Liver (tissue), 8 donors: ENCODE measurements at regions not wholly inside any gene's neighbourhood (a gene's known extent, or its start where the extent isn't known, plus 50 kb on each side); places are given as distances from the start of the nearest gene placed in this dataset.

Experiments used
- DNase-seq: peaks from one replicate; pipeline ENCODE4 v3.0.0-alpha.2; 2017; ENCODE audit warnings: low spot score
- H3K27ac ChIP-seq, 2 donors: one replicate each; pipeline ENCODE4 v1.7.0; 2013; ENCODE audit warnings: inconsistent platforms in 2 of 2, low read length in 2 of 2, control low read depth in 1 of 2, low read depth in 1 of 2, mild to moderate bottlenecking in 1 of 2
- H3K27me3 ChIP-seq, 4 donors: one replicate each; pipeline versions ENCODE4 v1.6.1 to v1.7.0; 2013; ENCODE audit warnings: low read length in 3 of 4, inconsistent platforms in 1 of 4, mild to moderate bottlenecking in 1 of 4, moderate library complexity in 1 of 4; ENCODE audit not compliant: control insufficient read depth in 4 of 4, insufficient read depth in 4 of 4
- H3K36me3 ChIP-seq, 4 donors: one replicate each; pipeline versions ENCODE4 v1.6.1 to v1.7.0; 2013; ENCODE audit warnings: low read length in 3 of 4, mild to moderate bottlenecking in 3 of 4, low read depth in 1 of 4, moderate library complexity in 1 of 4; ENCODE audit not compliant: control insufficient read depth in 4 of 4, insufficient read depth in 3 of 4
- H3K4me1 ChIP-seq, 4 donors: one replicate each; pipeline versions ENCODE4 v1.6.1 to v1.7.0; 2013; ENCODE audit warnings: low read length in 3 of 4, mild to moderate bottlenecking in 3 of 4, moderate library complexity in 1 of 4; ENCODE audit not compliant: control insufficient read depth in 4 of 4, insufficient read depth in 4 of 4
- H3K4me3 ChIP-seq, 3 donors: one replicate each; pipeline versions ENCODE4 v1.6.1 to v1.7.0; 2013; ENCODE audit warnings: low read length in 3 of 3, control low read depth in 1 of 3, low read depth in 1 of 3, mild to moderate bottlenecking in 1 of 3
- H3K9ac ChIP-seq, 2 donors: one replicate each; pipeline ENCODE4 v1.7.0; 2013; ENCODE audit warnings: low read length in 2 of 2, mild to moderate bottlenecking in 2 of 2, moderate library complexity in 2 of 2, control low read depth in 1 of 2, low read depth in 1 of 2
- H3K9me3 ChIP-seq, 4 donors: one replicate each; pipeline versions ENCODE4 v1.6.1 to v1.7.0; 2013; ENCODE audit warnings: low read length in 3 of 4; ENCODE audit not compliant: control insufficient read depth in 4 of 4
- ATF3 ChIP-seq: IDR thresholded peaks from 2 replicates; pipeline ENCODE4 v1.6.1; 2016; ENCODE audit warnings: antibody characterized with exemption
- EGR1 ChIP-seq, 2 donors: IDR thresholded peaks; 2 replicates each; pipeline ENCODE4 v1.6.1; 2016 to 2018; ENCODE audit warnings: antibody characterized with exemption in 2 of 2, low read depth in 2 of 2
- FOXA1 ChIP-seq: IDR thresholded peaks from 2 replicates; pipeline ENCODE4 v1.6.1; 2016; ENCODE audit warnings: antibody characterized with exemption
- FOXA2 ChIP-seq: IDR thresholded peaks from 2 replicates; pipeline ENCODE4 v1.6.1; 2016; ENCODE audit warnings: antibody characterized with exemption
- GABPA ChIP-seq, 2 donors: IDR thresholded peaks in 1 of 2; conservative IDR thresholded peaks in 1 of 2; 2 replicates each; pipeline ENCODE4 v1.6.1; 2016; ENCODE audit warnings: antibody characterized with exemption in 2 of 2, mild to moderate bottlenecking in 1 of 2, moderate library complexity in 1 of 2
- HNF4A ChIP-seq, 2 donors: conservative IDR thresholded peaks; 2 replicates each; pipeline ENCODE4 v1.6.1; 2016; ENCODE audit warnings: antibody characterized with exemption in 2 of 2, mild to moderate bottlenecking in 2 of 2
- HNF4G ChIP-seq: IDR thresholded peaks from 2 replicates; pipeline ENCODE4 v1.6.1; 2016; ENCODE audit warnings: antibody characterized with exemption
- JUND ChIP-seq, 2 donors: IDR thresholded peaks; 2 replicates each; pipeline ENCODE4 v1.6.1; 2016; ENCODE audit warnings: antibody characterized with exemption in 2 of 2
- NR2F2 ChIP-seq: IDR thresholded peaks from 2 replicates; pipeline ENCODE4 v1.6.1; 2016; ENCODE audit warnings: antibody characterized with exemption
- RAD21 ChIP-seq, 2 donors: IDR thresholded peaks; 2 replicates each; pipeline ENCODE4 v1.6.1; 2016; ENCODE audit warnings: antibody characterized with exemption in 2 of 2, mild to moderate bottlenecking in 2 of 2
- RXRA ChIP-seq, 2 donors: IDR thresholded peaks; 2 replicates each; pipeline ENCODE4 v1.6.1; 2017 to 2018; ENCODE audit warnings: antibody characterized with exemption in 2 of 2, mild to moderate bottlenecking in 1 of 2
- SP1 ChIP-seq: IDR thresholded peaks from 2 replicates; pipeline ENCODE4 v1.6.1; 2018; ENCODE audit warnings: antibody characterized with exemption, mild to moderate bottlenecking
- TAF1 ChIP-seq: conservative IDR thresholded peaks from 2 replicates; pipeline ENCODE4 v1.6.1; 2016; ENCODE audit warnings: antibody characterized with exemption, mild to moderate bottlenecking
- YY1 ChIP-seq: IDR thresholded peaks from 2 replicates; pipeline ENCODE4 v1.6.1; 2016; ENCODE audit warnings: antibody characterized with exemption, mild to moderate bottlenecking
- ZBTB33 ChIP-seq: IDR thresholded peaks from 2 replicates; pipeline ENCODE4 v1.6.1; 2016; ENCODE audit warnings: antibody characterized with exemption
- WGBS: extraction: QIAGEN DNeasy Blood & Tissue Kit; methylation state at CpG from one replicate; pipeline ENCODE4 v1.1.7; 2013; 5-methylcytosine and 5-hydroxymethylcytosine counted together
- TF ChIP-seq, protein P1 (sequence below): fragments of 150-350 bp; IDR thresholded peaks from 2 replicates; pipeline ENCODE4 v1.5.1; 2017; ENCODE audit warnings: improper control_type of control experiment, low read depth, low read length; ENCODE audit not compliant: missing input control
- TF ChIP-seq, protein P2 (sequence below): IDR thresholded peaks from 2 replicates; pipeline ENCODE4 v1.6.1; 2016; ENCODE audit warnings: antibody characterized with exemption
- TF ChIP-seq, protein P3 (sequence below): IDR thresholded peaks from 2 replicates; pipeline ENCODE4 v1.6.1; 2016; ENCODE audit warnings: antibody characterized with exemption, mild to moderate bottlenecking
- donor health status: healthy.
- donor health status: healthy.
- donor health status: healthy.
- donor health status: healthy.
- donor health status: healthy.

- no peaks in the 10 kb centered on the region for H3K9me3 ChIP-seq
- no peaks in the 10 kb centered on the region for H3K27me3 ChIP-seq
- no peak overlapping the region for H3K9ac ChIP-seq
- H3K27ac ChIP-seq: no peak overlapping the region
- H3K36me3 ChIP-seq: no peaks in the 10 kb centered on the region
- H3K4me1 ChIP-seq: no peaks in the 10 kb centered on the region
- no peak for TF ChIP-seq RXRA (IDR thresholded peaks at IDR 0.05)
- TF ChIP-seq, protein P1, sequence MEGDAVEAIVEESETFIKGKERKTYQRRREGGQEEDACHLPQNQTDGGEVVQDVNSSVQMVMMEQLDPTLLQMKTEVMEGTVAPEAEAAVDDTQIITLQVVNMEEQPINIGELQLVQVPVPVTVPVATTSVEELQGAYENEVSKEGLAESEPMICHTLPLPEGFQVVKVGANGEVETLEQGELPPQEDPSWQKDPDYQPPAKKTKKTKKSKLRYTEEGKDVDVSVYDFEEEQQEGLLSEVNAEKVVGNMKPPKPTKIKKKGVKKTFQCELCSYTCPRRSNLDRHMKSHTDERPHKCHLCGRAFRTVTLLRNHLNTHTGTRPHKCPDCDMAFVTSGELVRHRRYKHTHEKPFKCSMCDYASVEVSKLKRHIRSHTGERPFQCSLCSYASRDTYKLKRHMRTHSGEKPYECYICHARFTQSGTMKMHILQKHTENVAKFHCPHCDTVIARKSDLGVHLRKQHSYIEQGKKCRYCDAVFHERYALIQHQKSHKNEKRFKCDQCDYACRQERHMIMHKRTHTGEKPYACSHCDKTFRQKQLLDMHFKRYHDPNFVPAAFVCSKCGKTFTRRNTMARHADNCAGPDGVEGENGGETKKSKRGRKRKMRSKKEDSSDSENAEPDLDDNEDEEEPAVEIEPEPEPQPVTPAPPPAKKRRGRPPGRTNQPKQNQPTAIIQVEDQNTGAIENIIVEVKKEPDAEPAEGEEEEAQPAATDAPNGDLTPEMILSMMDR: no peak
- TF ChIP-seq YY1: no peak
- no peak for TF ChIP-seq GABPA (IDR thresholded peaks at IDR 0.05 in 1 of 2, conservative IDR thresholded peaks at IDR 0.05 in 1 of 2)
- no peak for TF ChIP-seq HNF4G
- TF ChIP-seq JUND (IDR thresholded peaks at IDR 0.05): no peak
- no peak for TF ChIP-seq TAF1
- TF ChIP-seq SP1: no peak
- no peak for TF ChIP-seq HNF4A (conservative IDR thresholded peaks at IDR 0.05)
- TF ChIP-seq, protein P2, sequence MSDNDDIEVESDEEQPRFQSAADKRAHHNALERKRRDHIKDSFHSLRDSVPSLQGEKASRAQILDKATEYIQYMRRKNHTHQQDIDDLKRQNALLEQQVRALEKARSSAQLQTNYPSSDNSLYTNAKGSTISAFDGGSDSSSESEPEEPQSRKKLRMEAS: no peak
- no peak for TF ChIP-seq RAD21 (IDR thresholded peaks at IDR 0.05)
- no peak for TF ChIP-seq FOXA2
- TF ChIP-seq, protein P3, sequence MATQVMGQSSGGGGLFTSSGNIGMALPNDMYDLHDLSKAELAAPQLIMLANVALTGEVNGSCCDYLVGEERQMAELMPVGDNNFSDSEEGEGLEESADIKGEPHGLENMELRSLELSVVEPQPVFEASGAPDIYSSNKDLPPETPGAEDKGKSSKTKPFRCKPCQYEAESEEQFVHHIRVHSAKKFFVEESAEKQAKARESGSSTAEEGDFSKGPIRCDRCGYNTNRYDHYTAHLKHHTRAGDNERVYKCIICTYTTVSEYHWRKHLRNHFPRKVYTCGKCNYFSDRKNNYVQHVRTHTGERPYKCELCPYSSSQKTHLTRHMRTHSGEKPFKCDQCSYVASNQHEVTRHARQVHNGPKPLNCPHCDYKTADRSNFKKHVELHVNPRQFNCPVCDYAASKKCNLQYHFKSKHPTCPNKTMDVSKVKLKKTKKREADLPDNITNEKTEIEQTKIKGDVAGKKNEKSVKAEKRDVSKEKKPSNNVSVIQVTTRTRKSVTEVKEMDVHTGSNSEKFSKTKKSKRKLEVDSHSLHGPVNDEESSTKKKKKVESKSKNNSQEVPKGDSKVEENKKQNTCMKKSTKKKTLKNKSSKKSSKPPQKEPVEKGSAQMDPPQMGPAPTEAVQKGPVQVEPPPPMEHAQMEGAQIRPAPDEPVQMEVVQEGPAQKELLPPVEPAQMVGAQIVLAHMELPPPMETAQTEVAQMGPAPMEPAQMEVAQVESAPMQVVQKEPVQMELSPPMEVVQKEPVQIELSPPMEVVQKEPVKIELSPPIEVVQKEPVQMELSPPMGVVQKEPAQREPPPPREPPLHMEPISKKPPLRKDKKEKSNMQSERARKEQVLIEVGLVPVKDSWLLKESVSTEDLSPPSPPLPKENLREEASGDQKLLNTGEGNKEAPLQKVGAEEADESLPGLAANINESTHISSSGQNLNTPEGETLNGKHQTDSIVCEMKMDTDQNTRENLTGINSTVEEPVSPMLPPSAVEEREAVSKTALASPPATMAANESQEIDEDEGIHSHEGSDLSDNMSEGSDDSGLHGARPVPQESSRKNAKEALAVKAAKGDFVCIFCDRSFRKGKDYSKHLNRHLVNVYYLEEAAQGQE: no peak
- TF ChIP-seq ZBTB33: no peak
- no peak for TF ChIP-seq ATF3
- TF ChIP-seq NR2F2: no peak
- no peak for TF ChIP-seq FOXA1
- TF ChIP-seq EGR1 (IDR thresholded peaks at IDR 0.05; ENCODE audit: low read depth in 2 of 2): no peak
- no peak overlapping the region for H3K4me3 ChIP-seq
- no peak for DNase-seq
- 86% methylated on average over 10 of the region's 10 CpGs for WGBS
Measured at GRCh38 chr17:20779521-20779920, 200.0 kb downstream of the CDRT15L2 start.

- peaks cover 0 to 4% (median under 1%) of the 10 kb centered on the region in 4 donors for H3K27me3 ChIP-seq
- no peak overlapping the region for H3K9ac ChIP-seq
- no peak overlapping the region for H3K27ac ChIP-seq
- 95% methylated on average over 2 of the region's 2 CpGs for WGBS
- no peak overlapping the region for H3K4me3 ChIP-seq
- DNase-seq: no peak
- no peaks in the 10 kb centered on the region for H3K9me3 ChIP-seq
- H3K4me1 ChIP-seq: no peaks in the 10 kb centered on the region
- H3K36me3 ChIP-seq: no peaks in the 10 kb centered on the region
- no peak for TF ChIP-seq HNF4G
- TF ChIP-seq SP1: no peak
- TF ChIP-seq FOXA2: no peak
- no peak for TF ChIP-seq HNF4A (conservative IDR thresholded peaks at IDR 0.05)
- no peak for TF ChIP-seq ZBTB33
- no peak for TF ChIP-seq YY1
- no peak for TF ChIP-seq EGR1 (IDR thresholded peaks at IDR 0.05; ENCODE audit: low read depth in 2 of 2)
- TF ChIP-seq TAF1: no peak
- no peak for TF ChIP-seq JUND (IDR thresholded peaks at IDR 0.05)
- TF ChIP-seq RXRA (IDR thresholded peaks at IDR 0.05): no peak
- TF ChIP-seq FOXA1: no peak
- TF ChIP-seq, protein P2: no peak
- TF ChIP-seq NR2F2: no peak
- TF ChIP-seq, protein P3: no peak
- TF ChIP-seq RAD21 (IDR thresholded peaks at IDR 0.05): no peak
Measured at GRCh38 chr17:20781260-20781659, 201.7 kb downstream of the CDRT15L2 start.
